ENCODE measurements at regions not wholly inside any gene's neighbourhood (a gene's known extent, or its start where the extent isn't known, plus 50 kb on each side); places are given as distances from the start of the nearest gene placed in this dataset.

DNA sequence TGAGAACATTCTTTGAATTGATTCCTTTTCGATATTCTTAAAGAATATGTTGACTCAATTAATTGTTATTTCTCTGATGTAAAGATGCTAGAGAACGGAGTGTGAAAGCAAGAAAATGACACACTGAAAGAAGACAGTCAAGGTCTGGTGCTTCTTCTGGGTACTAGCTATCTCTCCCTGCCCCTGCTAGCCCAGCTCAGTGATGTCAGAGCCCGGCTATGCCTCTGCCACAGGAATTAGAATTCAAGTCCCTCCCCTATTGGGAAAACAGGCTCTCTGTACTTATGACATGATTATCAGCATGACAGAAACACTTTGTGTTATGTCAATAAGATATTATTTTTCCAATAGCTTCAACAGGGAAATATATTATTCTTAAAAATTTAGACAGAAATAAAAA, 252.4 kb downstream of the KCNC2 start:
- no peaks in the 10 kb centered on the region for H3K36me3 ChIP-seq
- 87 to 90% methylated on average over 3 of the region's 3 CpGs for WGBS, 2 donors
- H3K27ac ChIP-seq = no peak overlapping the region
- intact Hi-C loops (cut with DNase I) = no loop called here
- TF ChIP-seq EP300 (IDR thresholded peaks at IDR 0.05) (no peak), POLR2A (IDR thresholded peaks at IDR 0.05) (no peak), POLR2AphosphoS5 (IDR thresholded peaks at IDR 0.05) (no peak)
- TF ChIP-seq, protein P1, sequence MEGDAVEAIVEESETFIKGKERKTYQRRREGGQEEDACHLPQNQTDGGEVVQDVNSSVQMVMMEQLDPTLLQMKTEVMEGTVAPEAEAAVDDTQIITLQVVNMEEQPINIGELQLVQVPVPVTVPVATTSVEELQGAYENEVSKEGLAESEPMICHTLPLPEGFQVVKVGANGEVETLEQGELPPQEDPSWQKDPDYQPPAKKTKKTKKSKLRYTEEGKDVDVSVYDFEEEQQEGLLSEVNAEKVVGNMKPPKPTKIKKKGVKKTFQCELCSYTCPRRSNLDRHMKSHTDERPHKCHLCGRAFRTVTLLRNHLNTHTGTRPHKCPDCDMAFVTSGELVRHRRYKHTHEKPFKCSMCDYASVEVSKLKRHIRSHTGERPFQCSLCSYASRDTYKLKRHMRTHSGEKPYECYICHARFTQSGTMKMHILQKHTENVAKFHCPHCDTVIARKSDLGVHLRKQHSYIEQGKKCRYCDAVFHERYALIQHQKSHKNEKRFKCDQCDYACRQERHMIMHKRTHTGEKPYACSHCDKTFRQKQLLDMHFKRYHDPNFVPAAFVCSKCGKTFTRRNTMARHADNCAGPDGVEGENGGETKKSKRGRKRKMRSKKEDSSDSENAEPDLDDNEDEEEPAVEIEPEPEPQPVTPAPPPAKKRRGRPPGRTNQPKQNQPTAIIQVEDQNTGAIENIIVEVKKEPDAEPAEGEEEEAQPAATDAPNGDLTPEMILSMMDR (IDR thresholded peaks at IDR 0.05) = no peak
- H3K27me3 ChIP-seq = no peaks in the 10 kb centered on the region
- no peaks in the 10 kb centered on the region for H3K4me1 ChIP-seq
- no peak overlapping the region for H3K4me3 ChIP-seq
- DNase-seq = no peak
- H3K9me3 ChIP-seq = peaks cover 0 to 7% (median 3%) of the 10 kb centered on the region in 4 donors

DNA sequence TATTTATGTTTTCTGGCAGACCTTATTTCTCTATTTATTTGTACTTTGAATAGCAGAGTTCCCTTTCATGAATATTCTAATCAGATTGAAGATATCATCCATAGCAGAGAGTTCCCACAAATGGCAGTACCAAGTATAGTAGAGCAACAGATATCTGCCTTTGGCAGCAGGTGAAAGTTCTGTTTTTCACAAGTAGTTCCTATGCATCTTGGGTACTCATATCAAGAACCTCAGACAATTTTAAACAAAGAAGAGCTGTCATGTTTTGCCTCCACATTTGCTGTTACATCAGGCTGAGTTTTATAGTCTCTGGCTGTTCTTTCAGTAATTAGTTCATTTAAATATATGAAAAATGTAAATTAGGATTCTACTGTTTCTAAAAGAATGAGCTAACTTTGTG, 252.0 kb downstream of the KCNC2 start:
- DNase-seq = no peak
- Histone ChIP-seq H3K9me3 (peaks cover 0 to 7% (median 3%) of the 10 kb centered on the region in 4 donors), H3K27me3 (no peaks in the 10 kb centered on the region), H3K27ac (no peak overlapping the region), H3K36me3 (no peaks in the 10 kb centered on the region), H3K4me1 (no peaks in the 10 kb centered on the region), H3K4me3 (no peak overlapping the region)
- no peak for TF ChIP-seq POLR2A (IDR thresholded peaks at IDR 0.05)
- intact Hi-C loops (cut with DNase I) = no loop called here

DNA sequence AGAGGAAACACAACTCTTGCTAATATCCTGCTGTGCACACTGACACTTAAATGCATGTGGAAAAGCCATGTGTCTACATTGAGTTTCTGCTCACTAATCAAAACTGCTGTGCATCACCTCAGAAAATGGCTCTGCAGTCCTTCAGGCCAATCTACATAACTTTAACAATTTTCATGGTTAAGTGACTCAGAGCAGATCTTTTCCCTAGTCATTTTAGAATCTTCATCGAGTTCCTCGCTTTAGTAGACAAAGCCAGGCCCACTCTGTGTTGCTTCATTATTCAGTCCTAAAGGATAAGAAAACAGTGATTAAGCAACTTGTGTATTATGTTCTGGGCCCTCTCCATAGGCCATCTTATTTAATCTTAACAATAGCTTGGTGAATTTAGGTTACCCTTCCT, 250.0 kb downstream of the KCNC2 start:
- no peak for DNase-seq
- TF ChIP-seq POLR2AphosphoS5 (IDR thresholded peaks at IDR 0.05) (no peak), POLR2A (IDR thresholded peaks at IDR 0.05) (no peak), EP300 (IDR thresholded peaks at IDR 0.05) (no peak)
- TF ChIP-seq, protein P1 (IDR thresholded peaks at IDR 0.05) = no peak
- H3K9me3 ChIP-seq = peaks cover 0 to 7% (median 3%) of the 10 kb centered on the region in 4 donors
- no peaks in the 10 kb centered on the region for H3K4me1 ChIP-seq
- intact Hi-C loops (cut with DNase I) = no loop called here
- no peaks in the 10 kb centered on the region for H3K27me3 ChIP-seq
- no peaks in the 10 kb centered on the region for H3K36me3 ChIP-seq
- no peak overlapping the region for H3K4me3 ChIP-seq
- H3K27ac ChIP-seq = no peak overlapping the region
- WGBS, 2 donors = 93 to 97% methylated on average over 2 of the region's 2 CpGs

DNA sequence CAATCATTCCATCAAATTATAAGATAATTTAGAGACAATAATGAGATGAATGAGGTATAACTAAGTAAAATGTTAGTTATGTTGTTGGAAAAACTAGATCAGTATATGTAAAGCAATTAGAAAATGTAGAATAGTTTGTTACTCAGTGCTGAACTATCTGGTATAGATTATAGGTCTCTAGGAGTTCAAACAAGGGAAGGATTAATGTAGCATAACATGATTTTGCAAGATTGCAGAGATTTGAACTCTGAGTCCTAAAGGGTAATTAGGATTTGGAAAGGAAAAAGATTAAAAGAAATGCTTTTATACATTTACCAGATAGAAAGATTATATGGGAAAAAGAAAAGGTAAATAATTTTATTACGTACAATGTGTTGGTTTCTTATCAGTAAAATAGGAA, 246.3 kb downstream of the KCNC2 start:
- H3K27ac ChIP-seq = no peak overlapping the region
- H3K36me3 ChIP-seq = no peaks in the 10 kb centered on the region
- DNase-seq = no peak
- H3K27me3 ChIP-seq = no peaks in the 10 kb centered on the region
- intact Hi-C loops (cut with DNase I) = no loop called here
- no peaks in the 10 kb centered on the region for H3K4me1 ChIP-seq
- TF ChIP-seq POLR2AphosphoS5 (IDR thresholded peaks at IDR 0.05) = no peak
- no peak for TF ChIP-seq POLR2A (IDR thresholded peaks at IDR 0.05)
- TF ChIP-seq, protein P1 (IDR thresholded peaks at IDR 0.05) = no peak
- TF ChIP-seq EP300 (IDR thresholded peaks at IDR 0.05) = no peak
- no peak overlapping the region for H3K4me3 ChIP-seq
- H3K9me3 ChIP-seq = no peaks in the 10 kb centered on the region
- 95% methylated on average over 1 of the region's 1 CpG for WGBS, 2 donors

DNA sequence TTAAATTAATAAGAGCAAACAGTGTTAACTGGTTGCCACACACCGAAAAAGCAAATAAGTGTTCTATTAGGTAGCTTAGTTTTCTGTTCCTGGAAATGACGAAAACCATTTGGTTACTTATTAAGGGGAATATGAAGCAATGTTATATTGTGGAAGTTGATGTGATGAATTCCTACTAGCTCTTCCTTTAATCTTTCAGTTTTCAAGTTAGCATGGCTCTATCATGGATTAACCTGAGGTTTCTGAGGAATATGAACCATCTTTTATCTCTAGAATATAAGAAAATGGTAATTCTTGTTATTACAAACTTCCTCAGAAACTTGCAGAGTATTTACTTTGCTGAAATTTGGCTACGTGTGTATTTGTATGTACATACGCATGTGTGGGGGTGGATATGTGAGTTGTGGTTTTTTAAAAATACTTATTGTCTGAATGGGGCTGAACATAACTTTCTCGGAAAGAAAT, 245.7 kb downstream of the KCNC2 start:
- TF ChIP-seq EP300 (IDR thresholded peaks at IDR 0.05) (no peak), POLR2AphosphoS5 (IDR thresholded peaks at IDR 0.05) (no peak), POLR2A (IDR thresholded peaks at IDR 0.05) (no peak)
- TF ChIP-seq, protein P1 (IDR thresholded peaks at IDR 0.05) = no peak
- H3K27me3 ChIP-seq = no peaks in the 10 kb centered on the region
- DNase-seq = no peak
- WGBS, 2 donors = 91 to 92% methylated on average over 5 of the region's 5 CpGs
- intact Hi-C loops (cut with DNase I) = no loop called here
- no peaks in the 10 kb centered on the region for H3K4me1 ChIP-seq
- H3K9me3 ChIP-seq = no peaks in the 10 kb centered on the region
- H3K36me3 ChIP-seq = no peaks in the 10 kb centered on the region
- no peak overlapping the region for H3K27ac ChIP-seq
- no peak overlapping the region for H3K4me3 ChIP-seq

Data from sigmoid colon (tissue), 6 donors.